ENCODE measurements at regions not wholly inside any gene's neighbourhood (a gene's known extent, or its start where the extent isn't known, plus 50 kb on each side); places are given as distances from the start of the nearest gene placed in this dataset.

DNA sequence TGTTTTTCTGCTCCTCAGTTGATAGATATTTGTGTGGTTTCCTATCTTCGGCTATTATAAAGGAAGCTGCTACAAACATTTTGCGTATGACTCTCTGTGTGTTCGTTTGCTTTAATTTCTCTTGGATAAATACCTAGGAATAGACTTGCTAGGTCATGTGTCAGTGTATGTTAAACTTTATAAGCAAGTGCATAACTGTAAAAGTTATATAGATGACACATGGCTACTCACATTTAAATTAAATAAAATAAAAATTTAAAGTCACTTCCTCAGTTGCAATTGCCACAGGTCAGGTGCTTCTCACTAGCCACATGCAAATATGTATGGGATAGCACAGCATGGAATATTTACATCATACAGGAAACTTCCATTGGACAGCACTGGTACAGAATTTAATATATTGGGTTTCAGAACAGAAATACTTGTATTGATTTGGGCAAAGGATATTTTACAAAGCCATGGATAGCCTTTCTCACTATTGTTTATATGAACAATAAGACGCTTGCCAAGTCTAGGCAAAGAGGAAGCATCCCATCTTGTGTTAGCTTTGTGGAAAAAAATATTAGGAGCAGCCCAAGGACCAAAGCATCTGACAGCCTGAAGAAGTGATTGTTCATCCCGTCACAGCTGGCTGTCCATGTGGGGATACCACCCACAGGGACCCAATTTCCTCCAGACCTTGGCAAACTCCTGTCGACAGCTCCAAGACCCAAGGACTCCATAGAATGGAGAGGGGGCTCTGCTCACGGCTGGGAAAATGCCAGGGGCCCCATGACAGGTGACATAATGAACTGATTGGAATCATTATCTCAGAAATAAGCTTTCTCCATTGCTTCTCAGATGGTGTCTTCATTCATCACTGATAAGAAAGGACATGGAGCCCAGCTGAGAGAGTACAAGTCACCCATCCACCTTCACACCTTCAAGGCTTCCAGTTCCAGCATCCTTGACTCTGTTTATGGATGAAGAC, 196.7 kb downstream of the SH3BP4 start:
- TF ChIP-seq, protein P1, sequence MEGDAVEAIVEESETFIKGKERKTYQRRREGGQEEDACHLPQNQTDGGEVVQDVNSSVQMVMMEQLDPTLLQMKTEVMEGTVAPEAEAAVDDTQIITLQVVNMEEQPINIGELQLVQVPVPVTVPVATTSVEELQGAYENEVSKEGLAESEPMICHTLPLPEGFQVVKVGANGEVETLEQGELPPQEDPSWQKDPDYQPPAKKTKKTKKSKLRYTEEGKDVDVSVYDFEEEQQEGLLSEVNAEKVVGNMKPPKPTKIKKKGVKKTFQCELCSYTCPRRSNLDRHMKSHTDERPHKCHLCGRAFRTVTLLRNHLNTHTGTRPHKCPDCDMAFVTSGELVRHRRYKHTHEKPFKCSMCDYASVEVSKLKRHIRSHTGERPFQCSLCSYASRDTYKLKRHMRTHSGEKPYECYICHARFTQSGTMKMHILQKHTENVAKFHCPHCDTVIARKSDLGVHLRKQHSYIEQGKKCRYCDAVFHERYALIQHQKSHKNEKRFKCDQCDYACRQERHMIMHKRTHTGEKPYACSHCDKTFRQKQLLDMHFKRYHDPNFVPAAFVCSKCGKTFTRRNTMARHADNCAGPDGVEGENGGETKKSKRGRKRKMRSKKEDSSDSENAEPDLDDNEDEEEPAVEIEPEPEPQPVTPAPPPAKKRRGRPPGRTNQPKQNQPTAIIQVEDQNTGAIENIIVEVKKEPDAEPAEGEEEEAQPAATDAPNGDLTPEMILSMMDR (IDR thresholded peaks at IDR 0.05; ENCODE audit: insufficient read depth, low read length, poor library complexity, severe bottlenecking) = no peak
- Histone ChIP-seq H3K27me3 (ENCODE audit: control insufficient read depth, insufficient read depth, low read length) (peaks cover 2% of the 10 kb centered on the region), H3K36me3 (ENCODE audit: control insufficient read depth, insufficient read depth, low read length) (no peaks in the 10 kb centered on the region), H3K4me3 (ENCODE audit: low read depth, low read length) (no peak overlapping the region)
- no peak for DNase-seq (ENCODE audit: low read depth)

DNA sequence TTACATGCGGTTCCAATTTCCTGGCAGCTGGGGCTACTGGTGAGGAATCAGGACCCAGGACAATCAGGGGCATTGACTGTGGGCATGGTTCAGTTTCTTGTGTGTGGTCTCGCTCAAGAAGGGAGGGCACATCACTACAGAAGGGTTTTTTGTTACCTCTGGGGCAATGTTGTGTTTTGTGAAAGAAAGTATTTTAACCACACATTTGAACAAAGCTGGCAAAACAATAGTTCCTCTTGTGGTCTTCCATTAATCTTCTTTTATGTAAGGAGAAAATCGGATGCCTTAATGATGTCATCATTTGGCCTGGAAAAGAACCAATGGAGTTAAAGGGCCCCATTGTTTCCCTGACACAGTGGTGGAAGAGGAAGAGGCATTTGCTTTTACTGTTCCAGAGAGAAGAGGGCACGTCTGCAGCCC, 197.4 kb downstream of the SH3BP4 start:
- H3K36me3 ChIP-seq (ENCODE audit: control insufficient read depth, insufficient read depth, low read length) = no peaks in the 10 kb centered on the region
- H3K27me3 ChIP-seq (ENCODE audit: control insufficient read depth, insufficient read depth, low read length) = peaks cover 2% of the 10 kb centered on the region
- H3K4me3 ChIP-seq (ENCODE audit: low read depth, low read length) = no peak overlapping the region
- TF ChIP-seq, protein P1 (IDR thresholded peaks at IDR 0.05; ENCODE audit: insufficient read depth, low read length, poor library complexity, severe bottlenecking) = no peak
- no peak for DNase-seq (ENCODE audit: low read depth)

DNA sequence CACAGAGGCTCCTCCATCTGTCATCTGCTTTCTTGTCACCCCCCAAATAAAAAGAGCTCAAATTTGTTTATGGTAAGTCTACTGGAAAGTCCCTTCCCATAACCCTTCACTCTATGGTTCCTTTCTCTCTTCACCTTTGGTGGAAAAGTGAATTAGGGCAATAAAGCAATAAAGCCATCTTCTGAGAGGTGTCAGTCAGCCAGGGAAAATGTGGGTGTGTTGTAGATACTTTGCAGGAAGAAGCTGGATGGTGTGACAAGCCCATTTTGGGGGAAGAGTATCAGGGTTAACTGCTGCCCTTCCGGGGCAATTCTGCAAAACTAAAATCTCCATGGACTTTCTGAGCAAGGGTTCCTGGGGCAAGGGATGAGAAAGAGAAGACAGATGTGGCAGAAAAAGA, 197.9 kb downstream of the SH3BP4 start:
- DNase-seq (ENCODE audit: low read depth) = no peak
- Histone ChIP-seq H3K36me3 (ENCODE audit: control insufficient read depth, insufficient read depth, low read length) (no peaks in the 10 kb centered on the region), H3K4me3 (ENCODE audit: low read depth, low read length) (no peak overlapping the region), H3K27me3 (ENCODE audit: control insufficient read depth, insufficient read depth, low read length) (peaks cover 2% of the 10 kb centered on the region)
- TF ChIP-seq, protein P1 (IDR thresholded peaks at IDR 0.05; ENCODE audit: insufficient read depth, low read length, poor library complexity, severe bottlenecking) = no peak

DNA sequence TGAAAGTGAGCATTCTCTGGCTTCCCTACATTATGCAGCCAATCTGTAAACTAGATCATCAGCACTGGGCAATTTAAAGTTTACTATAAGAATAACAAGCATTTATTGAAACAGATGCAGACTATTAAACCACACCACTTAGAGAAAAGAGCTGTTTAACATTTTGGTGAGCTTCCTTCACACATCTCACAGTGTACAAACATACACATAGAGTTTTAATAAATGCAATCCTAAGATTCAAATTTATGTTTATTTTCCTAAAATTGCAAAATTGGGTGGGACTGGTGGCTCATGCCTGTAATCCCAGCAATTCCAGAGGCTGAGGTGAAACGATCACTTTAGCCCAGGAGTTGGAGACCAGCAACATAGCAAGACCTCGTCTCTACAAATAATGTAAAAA, 199.3 kb downstream of the SH3BP4 start:
- H3K36me3 ChIP-seq (ENCODE audit: control insufficient read depth, insufficient read depth, low read length) = no peaks in the 10 kb centered on the region
- TF ChIP-seq, protein P1 (IDR thresholded peaks at IDR 0.05; ENCODE audit: insufficient read depth, low read length, poor library complexity, severe bottlenecking) = no peak
- no peak for DNase-seq (ENCODE audit: low read depth)
- peaks cover 5% of the 10 kb centered on the region for H3K27me3 ChIP-seq (ENCODE audit: control insufficient read depth, insufficient read depth, low read length)
- no peak overlapping the region for H3K4me3 ChIP-seq (ENCODE audit: low read depth, low read length)

DNA sequence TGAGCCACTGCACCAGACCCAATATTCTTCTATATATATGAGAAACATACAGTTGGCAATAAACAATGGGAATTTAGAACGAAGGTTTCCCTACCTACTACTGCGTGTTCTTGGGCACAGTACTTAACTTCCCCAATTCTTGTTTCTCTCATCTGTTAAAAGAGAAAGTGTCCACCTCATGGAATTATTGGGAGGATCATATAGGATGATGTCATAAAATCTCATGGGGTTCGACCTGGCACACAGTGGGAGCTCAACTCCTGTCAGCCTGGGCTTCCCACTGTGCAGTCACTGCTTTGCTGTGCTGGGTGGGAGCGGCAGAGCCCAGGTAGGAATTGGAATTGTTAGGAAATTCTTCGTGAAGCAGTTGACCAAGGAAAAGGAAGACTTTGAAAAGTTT, 203.3 kb downstream of the SH3BP4 start:
- TF ChIP-seq, protein P1 (IDR thresholded peaks at IDR 0.05; ENCODE audit: insufficient read depth, low read length, poor library complexity, severe bottlenecking) = no peak
- H3K36me3 ChIP-seq (ENCODE audit: control insufficient read depth, insufficient read depth, low read length) = no peaks in the 10 kb centered on the region
- H3K27me3 ChIP-seq (ENCODE audit: control insufficient read depth, insufficient read depth, low read length) = peaks cover 10% of the 10 kb centered on the region
- no peak overlapping the region for H3K4me3 ChIP-seq (ENCODE audit: low read depth, low read length)
- DNase-seq (ENCODE audit: low read depth) = no peak

Data from kidney epithelial cell (primary cell).